Natural killer cell treated with Interleukin-12 subunit alpha and Interleukin-12 subunit beta and Interleukin-15 and Interleukin-18, amount 100 ng/mL, for 72 hours (primary cell): ENCODE measurements at regions not wholly inside any gene's neighbourhood (a gene's known extent, or its start where the extent isn't known, plus 50 kb on each side); places are given as distances from the start of the nearest gene placed in this dataset.
A peak's percentile ranks its signal among the peaks of the same experiment; 100 is the strongest.

Experiments used
- ATAC-seq, 2 donors: fragments of 150-1000 bp; cut with Tn5 transposase in 1 of 2; sonication (Bioruptor Pico), chemical (Tn5 transposase) in 1 of 2; 2 replicates each; pipeline ENCODE4 v1.10.0; 2021
- DNase-seq: peaks from one replicate; pipeline ENCODE4 v3.0.0; 2022; ENCODE audit warnings: low spot score
- H3K27ac Mint-ChIP-seq, 2 donors: 1 replicate in 1 of 2; 2 replicates in 1 of 2; pipeline ENCODE4 v1.8.0; 2022; ENCODE audit warnings: mixed read lengths in 2 of 2, mild to moderate bottlenecking in 1 of 2, moderate library complexity in 1 of 2
- H3K27me3 Mint-ChIP-seq, 2 donors: 1 replicate in 1 of 2; 2 replicates in 1 of 2; pipeline ENCODE4 v1.8.0; 2022; ENCODE audit warnings: mixed read lengths in 2 of 2
- H3K36me3 Mint-ChIP-seq: one replicate; pipeline ENCODE4 v1.8.0; 2022; ENCODE audit warnings: mixed read lengths
- H3K4me1 Mint-ChIP-seq, 2 donors: 1 replicate in 1 of 2; 2 replicates in 1 of 2; pipeline ENCODE4 v1.8.0; 2022; ENCODE audit warnings: low read depth in 2 of 2, mixed read lengths in 2 of 2, mild to moderate bottlenecking in 1 of 2
- H3K4me3 Mint-ChIP-seq: one replicate; pipeline ENCODE4 v1.8.0; 2022; ENCODE audit warnings: mixed read lengths
- H3K9me3 Mint-ChIP-seq: 2 replicates; pipeline ENCODE4 v1.8.0; 2022; ENCODE audit warnings: mixed read lengths

DNA sequence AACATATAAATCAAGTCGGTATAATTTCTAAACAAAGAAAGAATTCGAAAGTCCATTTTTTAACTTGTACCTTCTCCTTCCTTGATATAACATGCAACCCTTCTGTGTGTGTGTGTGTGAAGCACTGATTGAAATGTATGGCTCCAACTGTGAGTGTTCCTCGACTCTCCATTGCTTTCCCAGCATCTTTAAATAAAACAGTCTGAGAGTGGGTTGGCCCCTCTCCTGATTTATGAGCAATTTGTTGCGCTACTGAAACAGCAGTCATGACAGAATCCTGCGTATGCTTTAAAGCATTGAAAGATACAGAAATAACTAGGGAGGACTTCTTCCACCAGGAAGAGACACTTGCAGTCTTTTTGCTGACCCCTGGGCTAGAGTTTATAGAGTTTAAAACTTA lies 340.0 kb upstream of the SATB1 start:
- Mint-ChIP-seq H3K27me3 (peaks cover 0 to 2% of the 10 kb centered on the region in 2 donors), H3K4me3 (no peak overlapping the region), H3K27ac (no peak overlapping the region), H3K9me3 (no peaks in the 10 kb centered on the region), H3K4me1 (peaks cover 5% of the 10 kb centered on the region in 2 donors), H3K36me3 (no peaks in the 10 kb centered on the region)
- DNase-seq (no peak), ATAC-seq (no peak)

DNA sequence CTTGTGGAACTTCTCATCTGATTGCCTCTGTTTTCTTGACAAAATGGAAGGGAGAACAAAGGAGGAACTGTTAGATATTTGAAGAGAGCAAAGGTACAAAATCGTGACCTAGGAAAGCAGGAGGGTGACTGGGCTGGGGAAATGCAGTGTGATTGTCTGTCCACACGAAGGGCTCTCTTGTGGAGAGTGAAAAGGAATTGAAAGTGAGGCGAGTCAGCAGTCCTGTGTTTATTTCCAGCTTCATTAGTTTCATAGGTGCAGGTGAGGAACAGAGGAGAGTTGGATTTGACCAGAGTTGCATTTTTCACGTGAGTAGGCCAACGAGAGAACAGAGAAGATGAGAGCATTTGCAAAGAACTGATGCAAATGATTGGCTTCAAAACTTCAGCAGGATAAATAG lies 336.4 kb upstream of the SATB1 start:
- Mint-ChIP-seq H3K4me3 (no peak overlapping the region), H3K27ac (no peak overlapping the region), H3K4me1 (peaks cover 13 to 26% of the 10 kb centered on the region in 2 donors), H3K9me3 (no peaks in the 10 kb centered on the region), H3K36me3 (peaks cover 8% of the 10 kb centered on the region), H3K27me3 (no peaks in the 10 kb centered on the region)
- no peak for ATAC-seq
- no peak for DNase-seq

DNA sequence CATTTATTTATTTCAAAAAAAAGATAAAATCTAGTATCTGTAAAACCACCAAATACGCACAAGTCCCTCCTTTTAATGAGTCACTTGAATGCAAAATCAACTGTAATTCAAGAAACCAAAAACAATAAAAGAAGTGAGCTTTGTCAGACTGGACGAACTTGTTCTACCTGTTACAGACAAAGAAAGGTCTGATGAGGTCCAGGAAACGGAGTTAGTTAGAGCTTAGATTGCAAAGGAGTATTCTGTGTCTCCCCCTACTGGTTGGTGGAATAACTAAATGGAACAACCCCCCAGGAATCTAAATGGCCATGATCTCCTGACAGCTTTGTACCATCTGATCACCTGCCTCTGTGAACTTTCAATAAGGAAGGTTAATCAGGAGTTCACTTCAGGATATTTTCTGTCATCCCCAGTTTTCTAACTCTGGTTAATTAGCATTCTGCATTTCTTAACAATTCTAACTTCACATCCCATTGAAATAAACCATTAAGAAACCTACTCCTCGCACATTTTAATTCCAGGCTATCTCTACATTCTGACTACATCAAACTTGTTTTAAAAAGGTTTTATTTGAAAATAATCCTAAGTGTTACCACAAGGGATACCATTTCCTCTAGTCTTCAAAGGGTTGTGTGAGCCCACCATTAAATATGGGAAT lies 333.0 kb upstream of the SATB1 start:
- Mint-ChIP-seq H3K9me3 (no peaks in the 10 kb centered on the region), H3K27me3 (no peaks in the 10 kb centered on the region), H3K27ac (peak overlapping the region; percentile 94 to 98), H3K4me3 (no peak overlapping the region), H3K36me3 (peaks cover 13% of the 10 kb centered on the region), H3K4me1 (peaks cover 19 to 38% of the 10 kb centered on the region in 2 donors)
- peak; percentile 73 for DNase-seq
- ATAC-seq = peak; percentile 91 to 95

DNA sequence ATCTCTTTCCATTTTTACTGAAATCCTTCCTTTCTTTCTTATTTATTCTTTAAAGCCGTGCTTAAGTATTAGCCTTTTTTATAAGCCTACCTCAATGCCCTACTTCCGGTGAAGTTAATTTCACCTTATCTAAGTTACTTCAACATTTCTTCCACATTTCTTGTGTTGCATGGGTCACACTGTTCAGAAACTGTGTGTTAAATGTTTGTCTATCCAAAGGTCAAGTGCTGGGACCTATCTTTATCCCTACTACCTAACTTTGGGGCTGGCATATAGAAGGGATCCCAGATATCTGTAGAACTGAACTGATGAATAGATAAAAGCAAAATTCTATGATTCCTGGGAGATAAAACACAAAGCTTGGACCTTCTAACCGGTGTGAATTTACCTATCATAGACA lies 332.3 kb upstream of the SATB1 start:
- H3K27me3 Mint-ChIP-seq = no peaks in the 10 kb centered on the region
- H3K27ac Mint-ChIP-seq = peak overlapping the region; percentile 94 to 98
- no peak for ATAC-seq
- H3K4me3 Mint-ChIP-seq = peak overlapping the region; percentile 5
- H3K9me3 Mint-ChIP-seq = no peaks in the 10 kb centered on the region
- H3K4me1 Mint-ChIP-seq = peaks cover 24 to 45% of the 10 kb centered on the region in 2 donors
- DNase-seq = no peak
- H3K36me3 Mint-ChIP-seq = peaks cover 13% of the 10 kb centered on the region

DNA sequence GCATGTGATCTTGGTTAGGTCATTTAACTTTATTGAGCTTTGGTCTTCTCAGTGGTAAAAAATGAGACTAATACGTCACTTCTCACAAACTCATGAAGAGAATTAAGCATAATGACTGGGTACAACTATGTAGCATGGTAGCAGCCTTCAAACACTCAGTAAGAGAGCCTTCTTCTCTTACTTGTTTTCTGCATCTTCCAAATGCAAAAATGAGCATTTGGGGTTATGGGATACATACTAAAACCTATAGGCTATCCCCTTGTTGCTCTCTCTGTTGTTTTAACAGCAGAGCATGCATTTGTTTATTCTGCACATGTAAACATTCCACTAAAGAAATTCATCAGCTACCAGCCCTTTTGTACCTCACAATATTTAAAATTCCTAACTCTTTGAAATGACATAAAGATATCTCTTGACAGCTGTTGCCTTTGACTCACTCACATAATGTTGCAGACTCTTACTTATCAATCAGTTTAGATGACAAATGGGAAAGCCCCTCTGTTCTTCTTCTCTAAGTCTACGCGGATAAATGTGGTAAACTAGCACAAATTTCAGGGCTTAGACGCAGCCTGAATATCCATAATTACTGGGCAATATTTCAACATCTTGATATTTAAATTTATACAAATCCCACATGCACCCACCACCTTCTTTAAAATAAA lies 327.3 kb upstream of the SATB1 start:
- no peak for DNase-seq
- Mint-ChIP-seq H3K4me1 (peaks cover 37 to 47% of the 10 kb centered on the region in 2 donors), H3K27me3 (no peaks in the 10 kb centered on the region), H3K4me3 (peak overlapping the region; percentile 23), H3K27ac (peak overlapping the region; percentile 42 to 75), H3K9me3 (no peaks in the 10 kb centered on the region), H3K36me3 (peaks cover 10% of the 10 kb centered on the region)
- ATAC-seq = no peak

DNA sequence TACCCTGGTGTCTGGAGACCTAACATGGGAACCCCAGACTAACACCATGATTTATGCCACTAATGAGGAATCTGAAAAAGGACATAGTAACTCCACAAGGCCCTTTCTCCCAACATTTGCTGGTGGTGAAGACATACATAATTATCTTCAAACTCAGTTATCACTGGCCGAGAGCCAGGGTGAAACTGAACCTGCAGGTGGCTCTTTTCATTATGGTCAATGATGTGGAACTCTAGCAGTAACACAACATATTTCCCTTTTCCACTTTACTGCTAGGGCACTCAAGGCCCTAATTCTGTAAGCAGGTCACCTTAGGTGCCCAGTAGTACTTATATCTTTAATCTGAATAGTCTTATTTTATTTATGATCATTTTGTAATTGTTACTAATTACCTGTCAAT lies 326.4 kb upstream of the SATB1 start:
- DNase-seq = no peak
- H3K27me3 Mint-ChIP-seq = no peaks in the 10 kb centered on the region
- H3K9me3 Mint-ChIP-seq = no peaks in the 10 kb centered on the region
- H3K27ac Mint-ChIP-seq = peak overlapping the region in 1 of 2 donors; percentile 76
- ATAC-seq = no peak
- peaks cover 40 to 50% of the 10 kb centered on the region in 2 donors for H3K4me1 Mint-ChIP-seq
- H3K36me3 Mint-ChIP-seq = peaks cover 5% of the 10 kb centered on the region
- no peak overlapping the region for H3K4me3 Mint-ChIP-seq

DNA sequence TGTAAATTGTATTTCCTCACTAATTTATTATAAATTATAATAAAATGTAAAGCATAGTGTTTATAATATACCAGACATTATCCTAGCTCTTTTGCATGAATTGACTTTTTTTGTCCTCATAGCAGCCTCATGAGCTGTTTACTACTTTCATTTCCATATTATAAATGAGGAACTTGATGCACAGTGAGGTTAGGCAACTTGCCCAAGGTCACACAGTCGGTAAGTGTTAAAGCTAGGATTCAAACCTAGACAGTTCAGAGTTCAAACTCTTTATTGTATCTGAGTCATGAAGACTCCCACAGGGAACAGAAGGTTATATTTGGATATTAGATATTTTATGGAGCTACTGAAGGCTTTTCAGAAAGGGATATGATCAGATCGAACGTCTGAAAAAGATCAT lies 322.2 kb upstream of the SATB1 start:
- no peak for DNase-seq
- Mint-ChIP-seq H3K4me1 (peaks cover 56 to 64% of the 10 kb centered on the region in 2 donors), H3K27ac (peak overlapping the region; percentile 96 to 99), H3K4me3 (peak overlapping the region; percentile 73), H3K27me3 (no peaks in the 10 kb centered on the region), H3K9me3 (no peaks in the 10 kb centered on the region), H3K36me3 (no peaks in the 10 kb centered on the region)
- ATAC-seq = peak; percentile 53 to 68

DNA sequence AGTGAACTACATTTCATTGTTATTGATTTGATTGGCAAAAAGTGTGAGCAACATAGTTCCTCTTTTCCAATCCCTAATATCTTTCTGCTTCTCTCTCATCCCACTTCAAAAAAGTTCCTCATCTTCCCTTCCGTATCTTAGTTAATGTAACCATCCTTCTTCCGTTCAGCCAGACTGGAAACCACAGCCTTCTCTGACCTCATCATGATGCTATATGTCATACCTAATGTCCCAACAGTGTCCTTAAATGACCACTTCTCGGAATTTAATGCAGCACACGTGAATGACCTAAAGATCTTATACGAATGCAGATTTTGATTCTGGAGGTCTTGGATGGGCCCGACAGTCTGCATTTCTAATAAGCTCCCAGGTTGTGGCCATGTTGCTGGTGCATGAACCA lies 320.3 kb upstream of the SATB1 start:
- Mint-ChIP-seq H3K36me3 (no peaks in the 10 kb centered on the region), H3K27me3 (no peaks in the 10 kb centered on the region), H3K27ac (peak overlapping the region; percentile 96 to 99), H3K4me3 (peak overlapping the region; percentile 73), H3K4me1 (peaks cover 64 to 78% of the 10 kb centered on the region in 2 donors), H3K9me3 (no peaks in the 10 kb centered on the region)
- ATAC-seq (no peak), DNase-seq (no peak)

DNA sequence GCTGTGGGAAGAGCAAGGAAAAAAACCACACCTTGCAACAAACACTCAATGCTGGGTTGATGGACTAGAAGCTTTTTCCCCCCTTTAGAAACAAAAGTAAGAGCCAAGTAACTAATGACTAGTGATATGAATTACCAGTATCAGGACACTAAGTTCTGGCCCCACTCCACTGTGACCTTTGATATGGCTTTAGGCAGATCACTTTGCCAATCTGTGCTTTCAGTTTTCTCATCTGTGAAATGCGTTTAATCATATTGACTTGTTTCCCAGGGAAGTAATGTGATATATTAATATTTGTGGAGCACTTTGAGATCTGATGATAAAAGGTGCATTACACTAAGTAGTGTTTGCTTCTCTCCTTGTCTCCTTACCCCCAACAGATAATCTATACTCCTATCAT lies 319.3 kb upstream of the SATB1 start:
- ATAC-seq (no peak), DNase-seq (no peak)
- H3K27me3 Mint-ChIP-seq = no peaks in the 10 kb centered on the region
- H3K4me1 Mint-ChIP-seq = peaks cover 70 to 85% of the 10 kb centered on the region in 2 donors
- H3K27ac Mint-ChIP-seq = peak overlapping the region; percentile 96 to 99
- H3K4me3 Mint-ChIP-seq = peak overlapping the region; percentile 73
- H3K9me3 Mint-ChIP-seq = no peaks in the 10 kb centered on the region
- H3K36me3 Mint-ChIP-seq = no peaks in the 10 kb centered on the region

DNA sequence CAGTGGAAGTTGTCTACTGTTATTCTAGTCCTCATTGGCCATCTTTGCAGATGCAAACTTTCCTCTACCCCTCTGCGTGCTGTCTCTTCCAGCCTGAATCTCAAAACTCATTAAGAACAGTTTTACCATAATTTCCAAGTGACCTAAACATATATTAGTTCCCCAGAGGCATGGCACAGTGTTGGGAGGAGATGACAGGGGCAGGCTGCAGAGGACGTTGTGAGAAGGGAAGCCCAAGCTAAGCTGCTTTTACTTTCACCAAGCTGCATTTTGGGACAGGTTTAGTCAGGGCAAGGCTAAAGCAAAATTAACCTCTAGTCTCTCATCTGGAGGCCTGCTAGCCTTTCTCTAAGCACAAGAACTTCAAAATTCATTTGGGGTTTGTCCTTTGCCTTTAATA lies 318.6 kb upstream of the SATB1 start:
- DNase-seq (no peak), ATAC-seq (peak in 1 of 2 donors; percentile 45)
- no peaks in the 10 kb centered on the region for H3K27me3 Mint-ChIP-seq
- peak overlapping the region; percentile 96 to 99 for H3K27ac Mint-ChIP-seq
- no peaks in the 10 kb centered on the region for H3K9me3 Mint-ChIP-seq
- peaks cover 72 to 87% of the 10 kb centered on the region in 2 donors for H3K4me1 Mint-ChIP-seq
- peak overlapping the region; percentile 73 for H3K4me3 Mint-ChIP-seq
- no peaks in the 10 kb centered on the region for H3K36me3 Mint-ChIP-seq

DNA sequence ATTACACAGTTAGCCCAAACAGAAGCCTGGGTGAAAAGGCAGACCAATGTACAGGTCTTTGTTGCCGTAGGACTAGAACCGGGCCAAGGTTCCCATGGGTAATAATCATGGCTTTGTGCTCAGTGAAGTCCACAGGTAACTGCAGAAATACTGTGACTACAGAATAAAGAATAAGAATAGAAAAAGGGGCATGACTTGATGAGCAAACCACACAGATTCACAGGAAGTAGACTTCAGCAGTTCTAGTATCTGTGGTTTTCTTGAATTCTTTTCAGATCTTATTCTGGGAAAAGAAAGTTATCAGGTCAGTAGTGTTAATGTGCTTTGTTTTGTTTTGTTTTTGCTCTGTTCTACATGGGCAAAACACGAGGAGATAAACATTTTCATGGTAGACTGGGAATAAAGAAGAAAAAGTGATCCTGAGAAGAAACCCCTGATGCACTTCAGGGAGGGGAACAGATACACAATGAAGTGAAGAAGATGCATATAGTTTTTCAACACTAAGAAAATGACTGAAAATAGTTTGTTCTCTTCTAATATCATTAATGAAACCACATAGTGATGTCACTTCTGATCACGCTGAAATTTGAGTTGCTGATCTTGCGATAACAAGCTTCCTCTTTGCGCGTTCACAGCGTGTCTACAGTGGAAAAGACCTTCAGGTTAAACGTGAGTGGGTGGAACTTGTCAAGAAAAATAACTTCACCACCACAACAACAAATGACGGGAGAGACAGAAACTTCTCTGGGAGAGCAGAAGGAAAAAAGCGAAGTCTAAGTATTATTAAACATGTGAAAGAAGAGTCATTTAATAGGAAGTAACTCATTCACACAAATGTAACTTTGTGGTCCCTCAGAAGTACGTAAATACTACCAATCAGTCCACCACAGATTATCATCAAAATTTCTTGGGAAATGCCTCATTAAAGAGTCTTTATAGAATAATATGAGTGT lies 315.8 kb upstream of the SATB1 start:
- Mint-ChIP-seq H3K4me1 (peaks cover 85 to 95% of the 10 kb centered on the region in 2 donors), H3K27ac (peak overlapping the region; percentile 96 to 99), H3K4me3 (peak overlapping the region; percentile 82), H3K27me3 (no peaks in the 10 kb centered on the region), H3K9me3 (no peaks in the 10 kb centered on the region), H3K36me3 (no peaks in the 10 kb centered on the region)
- ATAC-seq (peak; percentile 70), DNase-seq (peak; percentile 68)

DNA sequence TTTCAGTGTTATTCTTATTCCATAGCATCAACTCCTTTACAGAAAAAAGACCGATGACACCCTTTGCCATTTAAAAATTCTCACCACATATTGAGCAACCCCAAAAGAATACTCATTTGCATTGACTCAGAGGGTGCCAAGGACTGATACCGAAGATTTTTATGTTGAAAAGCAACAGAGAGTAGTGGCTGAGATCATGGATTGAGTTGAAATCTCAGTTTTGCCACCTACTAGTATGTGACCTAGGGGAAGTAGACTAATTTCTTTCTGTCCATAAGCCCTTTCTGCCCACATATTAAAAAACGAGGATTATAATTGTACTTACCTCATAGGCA lies 313.9 kb upstream of the SATB1 start:
- Mint-ChIP-seq H3K36me3 (peaks cover 10% of the 10 kb centered on the region), H3K4me3 (peak overlapping the region; percentile 82), H3K27me3 (no peaks in the 10 kb centered on the region), H3K9me3 (peaks cover 3% of the 10 kb centered on the region), H3K27ac (peak overlapping the region; percentile 96 to 99), H3K4me1 (peaks cover 73 to 90% of the 10 kb centered on the region in 2 donors)
- peak; percentile 78 to 84 for ATAC-seq
- peak; percentile 77 for DNase-seq

DNA sequence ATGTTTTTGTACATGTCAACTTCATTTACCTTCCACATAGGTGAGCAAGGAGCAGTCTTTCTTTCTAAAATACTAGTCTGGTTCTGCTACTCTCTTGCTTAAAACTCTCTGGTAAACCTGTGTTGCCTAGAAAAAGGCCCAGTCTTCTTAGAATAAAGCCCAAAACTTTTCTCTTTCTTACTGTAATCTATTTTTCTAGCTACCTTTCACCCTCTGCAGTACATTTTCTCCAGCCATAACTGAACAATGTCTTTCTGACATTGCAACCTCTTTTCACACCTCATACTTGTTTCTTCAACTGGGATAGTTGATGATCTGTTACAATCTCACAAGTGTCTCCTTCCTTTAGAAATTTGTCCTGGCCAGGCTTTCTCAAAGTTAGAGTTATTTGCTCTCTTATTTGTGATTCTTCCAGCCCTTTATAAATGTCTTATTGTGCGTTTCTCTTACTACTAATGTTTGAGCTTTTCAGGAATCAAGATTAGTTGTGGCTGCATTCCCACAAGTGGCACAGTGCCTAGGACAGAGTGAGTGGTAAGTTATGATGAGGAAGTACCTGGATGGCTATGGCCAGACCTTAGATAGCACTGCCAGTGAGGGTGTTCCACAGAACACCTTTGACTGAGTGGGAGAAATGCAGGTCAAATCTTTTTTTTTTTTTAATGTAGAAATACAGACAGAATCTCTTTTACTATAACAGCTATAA lies 313.4 kb upstream of the SATB1 start:
- peak overlapping the region; percentile 96 to 99 for H3K27ac Mint-ChIP-seq
- ATAC-seq (peak; percentile 60 to 67), DNase-seq (no peak)
- peaks cover 10% of the 10 kb centered on the region for H3K36me3 Mint-ChIP-seq
- peak overlapping the region; percentile 82 for H3K4me3 Mint-ChIP-seq
- peaks cover 69 to 85% of the 10 kb centered on the region in 2 donors for H3K4me1 Mint-ChIP-seq
- H3K9me3 Mint-ChIP-seq = peaks cover 3% of the 10 kb centered on the region
- H3K27me3 Mint-ChIP-seq = no peaks in the 10 kb centered on the region
